ENCODE measurements at regions not wholly inside any gene's neighbourhood (a gene's known extent, or its start where the extent isn't known, plus 50 kb on each side); places are given as distances from the start of the nearest gene placed in this dataset.

DNA sequence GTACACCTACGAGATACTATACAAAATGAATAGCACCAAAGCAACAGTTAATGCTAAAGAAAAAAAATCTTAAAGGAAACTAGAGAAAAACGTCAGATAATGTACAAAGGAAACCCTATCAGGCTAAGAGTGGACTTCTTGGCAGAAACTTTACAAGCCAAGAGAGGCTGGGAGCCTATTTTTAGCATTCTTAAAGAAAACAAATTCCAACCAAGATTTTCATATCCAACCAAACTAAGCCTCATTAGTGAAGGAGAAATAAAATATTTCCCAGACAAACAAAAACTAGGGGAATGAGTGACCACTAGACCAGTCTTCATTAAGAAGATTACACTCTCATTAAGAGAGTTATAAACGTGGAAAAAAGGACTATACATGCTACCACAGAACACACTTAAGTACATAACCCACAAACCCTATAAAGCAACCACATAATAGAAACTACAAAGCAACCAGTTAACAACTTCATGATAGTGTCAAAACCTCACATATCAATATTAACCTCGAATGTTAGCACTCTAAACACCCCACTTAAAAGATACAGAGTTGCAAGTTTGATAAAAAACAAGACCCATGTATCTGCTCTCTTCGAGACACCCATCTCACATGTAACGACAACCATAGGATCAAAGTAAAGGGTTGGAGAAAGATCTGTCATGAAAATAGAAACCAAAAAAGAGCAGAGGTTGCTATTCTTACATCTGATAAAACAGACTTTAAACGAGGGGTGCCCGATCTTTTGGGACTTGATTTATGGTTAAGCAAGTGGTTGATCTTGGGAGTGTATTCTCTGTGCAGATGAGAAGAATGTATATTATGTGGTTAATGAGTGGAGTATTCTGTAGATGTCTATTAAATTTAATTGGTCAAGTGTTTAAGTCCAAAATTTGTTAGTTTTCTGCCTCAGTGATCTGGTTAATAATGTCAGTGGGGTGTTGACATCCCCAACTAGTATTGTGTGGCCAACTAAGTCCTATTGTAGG, 1301.4 kb downstream of the PLA2G4A start:
- no peak for TF ChIP-seq EZH2 (IDR thresholded peaks at IDR 0.05; ENCODE audit: borderline replicate concordance, low read length)
- TF ChIP-seq CTCF (IDR thresholded peaks at IDR 0.05; ENCODE audit: low read length): no peak
